Hindlimb muscle (tissue), 1 donor: ENCODE measurements at regions not wholly inside any gene's neighbourhood (a gene's known extent, or its start where the extent isn't known, plus 50 kb on each side); places are given as distances from the start of the nearest gene placed in this dataset.

Source experiments
- DNase-seq: peaks from one replicate; pipeline ENCODE4 v3.0.0-alpha.2; 2013

DNA sequence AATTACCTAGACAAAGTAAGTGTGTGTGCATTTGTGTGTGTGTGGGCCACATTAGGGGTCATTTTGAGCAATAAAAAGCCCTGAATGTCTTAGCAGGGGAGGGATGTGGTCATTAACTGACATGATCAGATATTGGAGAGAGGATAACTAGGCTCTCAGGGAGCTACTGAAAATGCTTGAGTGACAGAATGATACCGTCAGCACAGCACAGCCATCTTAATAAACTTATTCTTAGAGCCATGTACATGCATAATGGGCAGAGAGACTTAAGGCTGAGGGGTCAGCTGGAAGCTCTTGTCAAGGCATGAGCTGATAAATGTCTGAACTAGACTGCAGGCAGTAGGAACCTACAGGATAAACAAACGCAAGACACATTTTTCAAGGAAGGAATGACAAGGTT lies 239.1 kb upstream of the NCAM1 start:
- DNase-seq = no peak

DNA sequence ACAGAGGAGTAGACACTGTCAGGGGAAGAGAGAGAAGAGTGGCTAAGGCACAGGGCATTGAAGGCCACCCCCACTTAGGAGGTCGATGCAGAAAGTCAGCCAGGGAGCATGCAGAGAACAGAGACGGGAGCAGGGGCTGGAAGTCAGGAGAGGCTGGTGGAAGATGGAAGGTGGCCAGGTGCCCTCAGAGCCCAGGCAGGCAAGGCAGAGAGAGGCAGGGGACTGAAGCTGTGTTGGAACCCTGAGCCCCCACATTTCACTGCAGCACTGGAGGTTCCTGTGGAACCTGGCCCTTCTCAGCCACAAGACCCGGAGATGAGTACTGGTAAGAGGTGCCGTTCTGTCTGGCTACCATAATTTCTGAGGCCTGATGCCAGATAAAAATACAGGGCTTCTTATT lies 238.3 kb upstream of the NCAM1 start:
- no peak for DNase-seq

DNA sequence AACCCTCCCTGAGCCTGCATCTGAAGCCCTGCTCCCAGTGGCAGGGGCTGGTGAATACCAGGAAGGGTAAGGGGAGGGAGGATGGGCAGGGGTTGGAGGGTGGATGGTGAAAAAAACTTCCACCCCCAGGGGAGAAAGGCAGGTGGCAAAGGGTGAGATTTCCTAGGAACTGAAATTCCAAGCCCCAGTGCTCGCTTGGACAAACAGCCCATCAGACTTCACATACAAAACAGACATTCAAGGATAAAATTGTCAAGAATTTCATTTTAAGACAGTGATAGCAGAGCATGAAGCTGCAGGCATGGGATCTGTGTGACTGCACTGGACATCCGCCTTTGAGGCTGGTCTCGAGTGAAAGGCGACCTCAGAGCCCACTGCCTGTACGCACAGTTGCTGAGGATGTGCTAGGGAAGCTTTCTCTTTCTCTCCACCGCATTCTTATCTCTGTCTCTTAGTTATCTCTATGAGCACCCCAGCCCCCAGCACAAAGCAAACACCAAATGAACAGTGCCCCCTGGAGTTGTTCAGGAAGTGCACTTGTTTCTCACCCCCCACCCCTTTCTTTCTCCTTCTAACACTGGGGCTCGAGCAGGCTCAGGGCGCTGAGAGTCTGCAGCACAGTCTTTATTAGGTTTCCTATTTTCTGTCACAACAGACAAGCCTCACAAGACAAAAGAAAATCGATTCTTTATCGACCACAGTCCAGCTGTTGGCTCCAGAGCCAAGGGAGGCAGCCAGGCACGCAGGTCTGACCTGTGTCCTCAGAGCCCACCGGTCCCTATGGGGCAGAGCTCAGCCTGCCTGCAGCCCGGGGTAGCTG lies 237.3 kb upstream of the NCAM1 start:
- DNase-seq = no peak

DNA sequence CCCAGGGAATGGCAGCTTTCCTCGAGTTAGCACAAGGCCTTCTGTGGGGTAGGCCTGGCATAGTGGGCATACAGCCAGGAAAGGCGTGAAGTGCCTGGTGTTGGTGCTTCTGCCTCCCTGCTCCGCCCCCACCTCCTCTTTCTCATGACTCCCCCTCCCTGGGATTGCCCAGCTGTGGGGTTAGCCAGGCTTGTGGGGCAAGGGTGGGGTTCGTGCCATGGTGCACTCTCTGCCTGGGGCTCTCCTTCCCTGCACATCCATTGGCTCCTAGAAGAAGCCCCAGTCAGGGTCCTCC lies 236.8 kb upstream of the NCAM1 start:
- no peak for DNase-seq

DNA sequence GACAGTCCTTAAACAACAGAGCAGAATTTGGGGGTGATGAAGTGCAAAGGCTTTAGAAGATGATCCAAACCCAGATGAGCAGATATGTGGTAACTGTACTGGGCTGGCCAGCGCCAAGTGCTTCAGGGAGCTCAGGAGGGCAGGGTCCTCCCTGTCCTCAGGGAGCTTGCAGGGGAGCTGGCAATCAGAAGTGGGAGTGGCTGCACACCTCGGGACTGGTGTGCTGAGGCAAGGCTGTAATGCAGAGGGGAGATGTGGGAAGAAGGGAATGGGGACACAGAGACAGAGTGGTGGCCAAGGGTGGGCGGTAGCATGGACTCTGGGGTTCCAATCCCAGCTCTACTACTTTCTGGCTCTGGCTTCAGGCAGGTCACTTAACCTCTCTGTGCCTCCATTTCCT lies 235.6 kb upstream of the NCAM1 start:
- no peak for DNase-seq

DNA sequence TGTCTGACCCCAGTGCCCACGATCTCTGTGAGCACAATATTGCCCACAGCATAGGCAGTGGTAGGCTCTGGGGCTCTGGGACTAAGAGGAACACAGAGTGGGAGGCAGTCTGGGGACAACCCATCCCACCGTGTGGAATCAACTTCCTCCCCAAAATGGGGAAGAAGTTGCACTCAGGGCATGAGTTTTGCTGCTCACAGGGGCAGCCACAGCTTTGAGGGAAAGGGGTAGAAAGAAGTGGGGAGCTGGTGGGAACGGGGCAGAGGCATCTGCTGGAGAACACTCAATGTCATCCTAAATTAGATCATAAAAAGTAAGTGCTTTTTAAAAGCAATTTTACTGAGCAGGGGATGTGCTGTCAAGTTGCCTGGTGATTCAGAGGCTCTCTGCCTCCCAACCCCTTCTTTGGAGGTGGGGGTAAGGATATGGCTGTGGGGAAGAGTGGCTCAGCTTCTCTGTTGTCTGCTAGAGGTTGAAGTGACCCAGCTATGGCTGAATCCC lies 233.8 kb upstream of the NCAM1 start:
- no peak for DNase-seq

DNA sequence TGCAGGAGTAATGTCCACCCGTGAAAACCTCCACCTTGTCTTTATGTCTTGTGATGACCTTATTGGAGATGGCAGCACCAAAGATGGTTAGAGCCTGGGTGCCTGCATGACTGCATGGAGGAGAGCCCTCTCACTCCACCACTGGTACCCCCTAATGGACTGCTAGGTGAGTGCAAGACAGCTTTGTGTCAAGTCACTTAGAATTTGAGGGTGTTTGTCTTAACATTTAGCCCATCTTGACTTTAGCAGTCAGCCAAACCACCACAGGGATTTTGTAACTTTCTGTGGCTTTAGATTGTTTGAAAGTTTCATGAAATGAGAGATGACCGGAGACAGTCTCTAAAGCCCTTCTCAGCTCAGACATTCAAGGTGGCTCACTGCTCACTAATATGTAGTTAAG lies 232.9 kb upstream of the NCAM1 start:
- DNase-seq = no peak

DNA sequence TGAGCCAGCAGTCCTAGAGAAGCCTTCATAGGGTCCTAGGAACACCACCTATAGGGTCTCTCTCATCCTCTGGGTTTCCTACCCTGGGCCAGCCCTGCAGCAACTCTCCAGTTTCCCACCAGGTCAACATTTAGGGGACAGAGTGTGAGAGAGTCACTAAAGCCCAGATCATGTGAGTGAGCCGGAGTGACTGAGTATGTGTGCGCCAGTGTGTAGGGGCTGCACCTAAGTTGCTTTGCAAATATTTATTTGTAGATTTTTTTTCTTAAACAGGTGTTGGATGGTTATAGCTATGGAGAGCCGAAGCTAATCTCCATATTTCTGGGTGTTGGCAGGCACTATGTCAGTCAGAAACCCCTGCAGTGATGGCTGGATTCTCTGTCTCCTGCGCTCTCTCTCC lies 232.5 kb upstream of the NCAM1 start:
- no peak for DNase-seq

DNA sequence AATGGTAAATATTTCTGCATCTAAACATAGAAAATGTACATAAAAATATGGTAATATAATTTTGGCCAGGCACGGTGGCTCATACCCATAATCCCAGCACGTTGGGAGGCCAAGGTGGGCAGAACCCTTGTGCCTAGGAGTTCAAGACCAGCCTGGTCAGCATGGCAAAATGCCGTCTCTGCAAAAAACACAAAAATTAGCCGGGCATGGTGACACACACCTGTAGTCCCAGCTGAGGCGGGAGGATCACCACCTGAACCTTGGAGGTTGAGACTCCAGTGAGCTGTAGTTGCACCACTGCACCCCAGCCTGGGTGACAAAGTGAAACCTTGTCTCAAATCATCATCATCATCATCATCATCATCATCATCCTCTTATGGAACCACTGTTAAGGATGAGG lies 230.6 kb upstream of the NCAM1 start:
- no peak for DNase-seq

DNA sequence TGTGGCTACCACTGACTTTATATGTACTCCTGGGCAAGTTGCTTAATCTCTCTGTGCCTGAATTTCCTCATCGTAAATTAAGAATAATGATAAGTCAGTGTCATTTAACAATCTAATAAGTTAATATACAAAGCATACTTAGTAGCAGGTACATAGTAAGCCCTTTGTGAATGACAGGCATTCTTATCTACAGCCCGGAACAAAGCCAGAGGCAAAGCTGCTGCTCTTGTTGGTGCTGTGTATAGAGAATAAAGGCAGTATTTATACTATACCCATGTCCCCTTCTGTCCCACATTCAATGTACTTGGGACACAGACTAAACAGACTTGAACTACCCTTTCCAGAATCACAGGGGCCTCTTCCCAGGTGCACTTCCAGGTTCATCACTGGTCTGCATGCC lies 229.7 kb upstream of the NCAM1 start:
- no peak for DNase-seq

DNA sequence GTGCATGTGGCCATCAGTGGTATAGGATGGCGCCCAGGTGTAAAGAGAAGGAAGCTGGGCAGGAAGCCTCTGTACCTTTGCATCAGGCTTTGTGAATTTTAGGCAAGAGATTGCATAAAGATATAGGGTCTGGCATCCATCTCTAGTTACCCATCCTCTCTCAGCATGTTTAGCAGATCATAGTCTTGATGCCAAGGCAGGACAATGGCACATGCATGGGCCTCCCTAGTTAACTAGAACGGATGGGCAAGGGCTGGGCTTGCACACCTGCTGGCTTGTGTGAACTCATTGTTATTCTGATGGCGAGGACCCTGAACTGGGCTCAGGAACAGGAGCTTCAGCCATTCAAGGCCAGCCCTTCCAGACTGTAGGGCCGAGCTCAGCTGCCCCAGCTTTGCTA lies 229.2 kb upstream of the NCAM1 start:
- no peak for DNase-seq

DNA sequence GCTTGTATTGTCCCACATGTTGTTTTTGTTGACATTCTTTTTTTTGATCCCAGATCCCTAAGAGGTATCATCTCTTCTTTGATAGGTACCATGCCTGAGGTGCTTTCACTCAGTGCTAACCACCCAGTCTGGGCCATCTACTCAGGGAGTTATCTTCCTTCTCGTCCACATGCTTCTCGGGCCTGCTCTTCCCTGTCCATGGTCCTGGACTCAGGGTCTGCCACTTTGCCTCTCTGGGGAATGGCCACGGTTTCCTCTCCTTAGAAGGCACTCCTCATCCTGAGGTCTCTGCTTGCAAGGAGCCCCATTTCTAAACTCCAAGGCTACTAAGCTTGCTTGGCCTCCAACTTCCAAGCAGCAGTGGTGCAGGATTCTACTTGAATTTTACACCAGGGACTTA lies 227.0 kb upstream of the NCAM1 start:
- no peak for DNase-seq

DNA sequence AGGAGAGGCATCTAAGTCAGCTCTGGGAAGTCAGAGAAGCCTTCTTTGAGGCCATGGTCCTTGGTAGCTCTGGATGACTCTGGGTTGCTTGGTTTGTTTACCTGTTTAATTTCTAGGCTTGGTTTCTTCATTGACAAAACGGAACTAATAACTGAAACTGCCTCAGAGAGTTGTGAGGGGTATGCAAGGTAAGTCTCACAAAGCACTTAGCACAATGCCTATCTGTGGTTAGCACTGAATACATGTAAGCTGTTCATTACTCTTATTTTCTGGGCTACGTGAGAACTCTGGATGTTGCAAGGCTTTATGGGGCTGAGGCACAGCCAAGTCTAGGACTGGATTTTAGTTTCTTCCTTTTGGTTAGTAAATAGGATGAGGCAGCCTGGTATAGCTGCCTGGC lies 225.8 kb upstream of the NCAM1 start:
- no peak for DNase-seq

DNA sequence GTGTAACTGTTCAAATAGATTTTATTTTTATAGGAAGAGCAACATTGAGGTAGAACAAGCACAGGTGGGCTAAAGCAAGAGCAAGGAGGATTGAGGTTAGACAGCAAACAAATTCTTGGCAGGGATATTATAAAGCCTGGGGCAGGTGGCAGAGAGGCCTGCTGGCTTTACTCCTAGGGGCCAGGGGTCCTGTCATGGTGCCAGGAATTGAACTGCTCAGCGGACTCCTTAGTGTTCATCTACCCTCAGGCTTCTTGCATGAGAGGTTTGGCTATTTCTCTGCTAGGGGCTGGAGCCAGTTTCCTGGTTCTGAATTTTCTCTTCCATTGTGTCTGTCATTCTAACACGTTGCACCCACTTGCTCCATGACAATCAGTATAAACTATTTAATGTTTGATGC lies 217.2 kb upstream of the NCAM1 start:
- DNase-seq = no peak

DNA sequence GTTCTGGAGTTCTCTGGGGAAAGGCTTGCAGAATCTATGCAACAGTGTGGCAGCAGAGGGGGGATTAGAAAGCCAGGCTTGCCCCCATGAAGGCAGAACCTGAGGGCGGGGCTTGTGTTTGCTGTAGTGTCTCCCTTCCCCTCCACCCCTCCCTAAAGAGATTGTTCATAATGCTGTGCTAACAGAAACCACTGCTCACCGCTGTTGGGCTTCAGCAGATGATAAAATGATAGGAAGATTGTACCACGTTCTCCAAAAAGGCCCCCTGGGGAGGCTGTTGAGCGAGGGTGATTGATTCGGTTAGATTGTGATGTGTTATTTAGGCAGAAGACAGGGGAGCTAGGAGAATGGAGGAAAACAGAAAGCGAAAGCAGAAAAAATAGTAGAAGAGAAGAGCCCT lies 215.2 kb upstream of the NCAM1 start:
- no peak for DNase-seq

DNA sequence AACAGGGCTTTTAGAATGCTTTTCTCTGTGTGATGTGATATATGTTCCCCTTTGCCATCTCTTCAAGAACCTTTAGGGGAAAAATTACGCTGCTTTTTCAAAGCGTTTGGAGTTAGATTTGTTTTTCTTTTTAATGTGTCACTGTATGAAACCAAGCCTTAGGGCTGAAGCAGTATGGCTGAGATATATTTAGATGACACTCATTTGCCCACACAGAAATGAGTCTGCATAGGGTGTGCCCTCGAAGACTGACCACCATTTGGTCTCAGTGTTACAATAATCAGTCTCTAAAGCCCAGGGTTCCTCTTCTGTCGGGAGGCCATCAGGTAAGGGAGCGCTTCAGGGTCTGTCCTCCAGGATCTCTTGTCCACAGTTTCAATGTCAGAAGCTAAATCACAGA lies 213.0 kb upstream of the NCAM1 start:
- no peak for DNase-seq

DNA sequence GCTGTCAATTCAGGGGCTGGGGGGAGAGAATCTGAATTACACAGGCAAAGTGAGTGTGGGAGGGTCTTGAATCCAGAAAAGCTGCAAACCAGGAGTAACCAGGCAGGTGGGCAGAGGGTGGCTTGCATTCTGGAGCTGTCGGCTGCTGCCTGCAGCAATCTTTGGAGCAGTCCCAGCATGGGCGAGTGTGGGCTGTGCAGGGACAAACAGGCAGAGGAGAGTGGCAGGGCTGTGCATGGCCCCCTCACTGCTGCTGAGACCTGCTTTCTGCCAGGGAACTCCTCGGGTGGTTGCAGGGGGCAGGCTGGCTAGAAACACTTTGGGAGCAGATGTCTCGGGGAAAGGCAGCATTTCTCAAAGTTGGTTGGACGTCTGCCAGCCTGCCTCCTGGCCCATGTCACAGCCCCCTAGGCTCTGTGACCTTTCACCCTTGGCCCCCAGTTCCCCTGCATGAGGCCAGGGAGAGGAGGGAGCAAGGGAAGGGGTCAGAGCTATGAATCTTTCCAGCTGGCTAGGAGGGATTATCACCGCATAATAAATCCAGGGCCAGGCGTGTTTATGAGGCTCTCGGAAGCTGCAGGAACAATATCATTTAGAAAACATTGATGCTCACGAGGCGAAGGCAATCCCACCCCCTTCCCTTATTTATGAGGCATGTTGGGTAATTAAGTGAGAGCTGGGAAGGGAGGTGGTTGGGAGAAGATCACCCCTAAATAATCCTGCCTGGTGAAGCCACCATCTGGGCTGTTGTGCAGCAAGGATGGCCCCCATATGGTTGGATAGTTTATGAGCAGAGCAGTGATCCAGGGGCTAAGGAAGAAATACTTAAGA lies 212.3 kb upstream of the NCAM1 start:
- DNase-seq = no peak

DNA sequence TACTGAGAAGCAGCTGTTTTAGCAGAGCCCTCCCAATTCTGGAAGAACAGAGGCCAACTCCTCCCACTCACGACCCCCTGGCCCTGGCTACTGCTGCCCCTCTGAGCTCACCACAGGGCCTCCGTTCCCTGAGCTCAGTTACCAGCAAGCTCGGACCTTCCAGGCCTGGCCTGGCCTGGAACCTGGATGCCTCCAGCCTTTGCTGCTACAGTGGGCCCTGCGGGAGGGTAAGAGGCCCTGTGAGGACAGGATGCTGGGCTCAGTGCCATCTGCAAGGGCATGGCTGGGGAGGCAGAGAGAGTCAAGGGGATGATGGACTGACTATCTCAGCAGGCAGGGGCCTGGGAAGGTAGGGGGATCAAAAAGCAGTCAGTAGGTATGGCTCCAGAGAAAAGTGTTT lies 209.9 kb upstream of the NCAM1 start:
- no peak for DNase-seq

DNA sequence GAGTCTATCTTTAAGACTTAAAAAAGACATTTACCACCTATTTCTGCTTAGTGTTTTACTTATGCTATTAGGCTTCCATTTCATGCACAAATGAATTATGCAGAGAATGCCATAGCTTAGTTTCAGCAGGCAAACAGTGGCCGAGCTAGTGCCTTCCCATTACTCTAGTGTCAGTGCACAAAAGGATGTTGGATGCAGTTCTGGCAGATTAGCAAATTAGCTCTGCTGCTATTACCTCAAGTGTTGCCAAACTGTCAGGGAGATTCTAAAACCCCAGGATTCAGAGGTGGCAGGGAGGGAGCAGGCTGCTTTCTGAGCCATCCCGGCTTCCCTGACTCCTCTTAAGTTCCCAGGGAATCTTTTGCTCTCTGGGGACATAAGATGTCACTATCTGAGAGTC lies 209.4 kb upstream of the NCAM1 start:
- no peak for DNase-seq

DNA sequence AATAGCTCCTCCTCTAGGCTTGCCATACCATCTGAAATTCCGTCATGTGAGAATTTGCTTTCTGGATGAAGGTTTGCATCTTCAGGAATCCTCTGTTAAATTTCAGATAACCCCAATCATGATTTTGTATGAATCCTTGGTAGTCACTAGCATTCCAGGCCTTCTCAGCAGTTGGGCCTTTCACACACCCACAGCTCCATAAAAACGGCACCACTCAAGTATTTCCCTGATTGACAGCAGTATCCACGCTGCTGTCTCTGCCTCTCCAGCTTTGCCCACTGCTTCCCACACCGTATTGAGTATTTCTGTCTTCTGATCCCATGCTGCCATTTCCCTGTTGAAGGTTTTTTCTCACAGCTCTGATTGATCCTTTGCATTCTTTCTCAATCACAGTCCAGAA lies 208.7 kb upstream of the NCAM1 start:
- DNase-seq = no peak

DNA sequence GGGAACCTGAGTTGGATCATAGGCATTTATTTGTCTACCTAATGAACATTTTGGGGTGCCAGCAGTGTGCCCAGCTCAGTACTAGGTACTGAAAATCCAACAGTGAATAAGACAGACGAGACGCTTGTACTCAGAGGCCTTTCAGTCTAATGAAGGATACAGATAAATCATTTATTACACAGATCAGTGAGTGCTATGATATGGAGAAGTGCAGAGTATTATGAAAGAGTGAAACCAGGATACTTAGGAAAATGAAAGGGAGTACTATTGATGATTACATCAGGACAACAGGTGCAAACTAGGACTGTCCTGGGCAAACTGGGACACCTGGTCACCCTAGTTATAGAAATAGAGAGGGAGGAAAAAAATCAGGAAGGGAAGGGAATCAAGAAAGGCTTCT lies 207.5 kb upstream of the NCAM1 start:
- DNase-seq = no peak

DNA sequence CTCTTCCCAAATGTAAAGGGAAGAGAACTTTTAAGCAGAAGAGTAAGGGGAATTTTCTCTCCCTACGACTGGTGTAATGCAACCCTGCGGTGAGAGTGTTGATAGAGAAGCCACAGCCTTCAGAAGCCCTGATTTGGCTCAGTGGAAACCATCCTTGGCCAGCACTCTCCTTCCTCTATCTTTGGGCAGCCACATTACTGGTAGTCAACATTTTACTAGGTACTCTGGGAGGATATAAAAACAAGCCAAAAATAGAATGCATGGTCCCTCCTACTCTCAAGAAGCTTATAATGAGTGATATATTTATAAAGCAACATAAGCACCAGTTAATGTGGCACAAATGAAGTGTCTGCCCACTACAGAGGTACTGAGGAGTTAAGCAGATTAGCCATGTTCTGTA lies 201.8 kb upstream of the NCAM1 start:
- no peak for DNase-seq

DNA sequence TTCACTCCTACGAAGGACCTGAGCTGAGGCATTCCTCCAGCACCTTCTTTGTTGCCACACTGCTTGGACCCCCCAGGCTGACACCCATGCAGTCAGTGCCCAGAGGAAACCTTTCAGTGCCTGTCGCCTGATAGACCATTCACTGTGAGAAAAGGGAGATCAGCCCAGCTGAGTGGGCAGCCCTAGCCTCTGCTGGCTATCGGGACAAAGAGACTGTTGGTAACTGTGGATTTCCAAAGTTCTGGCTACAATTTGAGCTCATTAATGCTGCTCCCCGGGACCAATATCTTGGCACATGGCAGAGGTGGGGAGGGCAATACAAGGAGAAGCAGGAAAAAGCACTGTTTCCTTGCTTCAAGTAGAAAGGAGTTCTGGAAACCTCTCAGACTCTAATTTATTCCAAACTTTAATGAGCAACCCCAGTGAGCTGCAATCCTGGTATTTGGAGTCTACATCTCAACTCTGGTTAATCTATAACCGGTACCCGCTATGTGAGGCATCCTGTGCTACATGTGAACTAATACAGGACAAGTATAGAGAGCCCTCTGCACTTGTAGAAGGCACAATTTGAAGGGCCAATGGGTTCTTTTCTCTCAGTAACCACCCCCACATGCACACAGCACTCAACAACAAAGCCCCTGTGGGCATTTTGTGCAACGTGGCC lies 200.7 kb upstream of the NCAM1 start:
- no peak for DNase-seq
